Astrocyte of the cerebellum (primary cell): ENCODE measurements at regions not wholly inside any gene's neighbourhood (a gene's known extent, or its start where the extent isn't known, plus 50 kb on each side); places are given as distances from the start of the nearest gene placed in this dataset.

Experiments used
- DNase-seq: peaks from one replicate; pipeline ENCODE4 v3.0.0-alpha.2; 2011; ENCODE audit warnings: low read depth
- H3K4me3 ChIP-seq: 2 replicates; pipeline ENCODE4 v1.5.1; 2011; ENCODE audit warnings: mild to moderate bottlenecking, low read depth, low read length, moderate library complexity
- in situ Hi-C: cut with HindIII; loops from 2 replicates; pipeline ENCODE4 v1.10.0; 2017; ENCODE audit warnings: low sequenced_read_pairs
- TF ChIP-seq, protein P1 (sequence below): IDR thresholded peaks from 2 replicates; pipeline ENCODE4 v1.5.1; 2012; ENCODE audit warnings: low read length, low read depth, moderate library complexity, mild to moderate bottlenecking; ENCODE audit errors: missing control alignments

DNA sequence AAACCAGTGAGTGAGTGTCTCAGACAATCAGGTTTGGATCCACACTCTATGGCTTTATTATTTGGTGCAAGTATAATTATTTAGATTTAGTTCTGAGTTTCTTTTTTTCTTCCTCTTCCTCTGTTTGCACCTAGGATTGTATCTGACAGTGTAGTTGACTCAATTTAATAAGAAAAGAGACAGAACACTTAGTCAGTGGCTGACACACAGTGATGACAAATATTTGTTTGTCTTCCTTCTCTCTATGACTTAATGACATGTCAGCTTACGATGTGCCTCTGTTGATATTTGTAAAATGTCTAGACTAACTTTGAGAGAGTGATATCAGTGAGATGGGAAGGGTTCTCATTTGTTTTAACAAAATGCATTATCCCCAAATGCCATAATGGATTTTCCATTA, 129.5 kb upstream of the SLC10A2 start:
- TF ChIP-seq, protein P1, sequence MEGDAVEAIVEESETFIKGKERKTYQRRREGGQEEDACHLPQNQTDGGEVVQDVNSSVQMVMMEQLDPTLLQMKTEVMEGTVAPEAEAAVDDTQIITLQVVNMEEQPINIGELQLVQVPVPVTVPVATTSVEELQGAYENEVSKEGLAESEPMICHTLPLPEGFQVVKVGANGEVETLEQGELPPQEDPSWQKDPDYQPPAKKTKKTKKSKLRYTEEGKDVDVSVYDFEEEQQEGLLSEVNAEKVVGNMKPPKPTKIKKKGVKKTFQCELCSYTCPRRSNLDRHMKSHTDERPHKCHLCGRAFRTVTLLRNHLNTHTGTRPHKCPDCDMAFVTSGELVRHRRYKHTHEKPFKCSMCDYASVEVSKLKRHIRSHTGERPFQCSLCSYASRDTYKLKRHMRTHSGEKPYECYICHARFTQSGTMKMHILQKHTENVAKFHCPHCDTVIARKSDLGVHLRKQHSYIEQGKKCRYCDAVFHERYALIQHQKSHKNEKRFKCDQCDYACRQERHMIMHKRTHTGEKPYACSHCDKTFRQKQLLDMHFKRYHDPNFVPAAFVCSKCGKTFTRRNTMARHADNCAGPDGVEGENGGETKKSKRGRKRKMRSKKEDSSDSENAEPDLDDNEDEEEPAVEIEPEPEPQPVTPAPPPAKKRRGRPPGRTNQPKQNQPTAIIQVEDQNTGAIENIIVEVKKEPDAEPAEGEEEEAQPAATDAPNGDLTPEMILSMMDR: no peak
- DNase-seq: no peak
- no peak overlapping the region for H3K4me3 ChIP-seq
- in situ Hi-C loops: no loop called here

DNA sequence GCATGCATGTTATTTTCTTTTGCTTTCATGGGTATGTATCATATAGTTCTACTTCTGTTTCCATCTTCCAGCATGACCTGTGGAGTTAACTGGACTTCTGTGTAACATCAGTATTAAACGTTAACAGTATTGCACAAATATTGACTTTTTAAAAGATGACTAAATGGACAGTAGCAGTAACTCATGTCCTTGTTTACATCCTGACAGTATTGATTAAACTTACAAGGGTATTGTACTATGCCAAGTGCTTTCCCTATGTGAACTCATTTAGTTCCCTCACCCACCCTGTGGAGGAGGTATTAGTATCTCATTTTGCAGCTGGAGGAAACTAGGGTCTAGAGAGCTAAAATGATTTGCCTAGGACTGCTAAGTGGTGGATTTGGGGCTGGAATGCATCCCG, 128.7 kb upstream of the SLC10A2 start:
- DNase-seq: no peak
- TF ChIP-seq, protein P1: no peak
- in situ Hi-C loops: no loop called here
- H3K4me3 ChIP-seq: no peak overlapping the region

DNA sequence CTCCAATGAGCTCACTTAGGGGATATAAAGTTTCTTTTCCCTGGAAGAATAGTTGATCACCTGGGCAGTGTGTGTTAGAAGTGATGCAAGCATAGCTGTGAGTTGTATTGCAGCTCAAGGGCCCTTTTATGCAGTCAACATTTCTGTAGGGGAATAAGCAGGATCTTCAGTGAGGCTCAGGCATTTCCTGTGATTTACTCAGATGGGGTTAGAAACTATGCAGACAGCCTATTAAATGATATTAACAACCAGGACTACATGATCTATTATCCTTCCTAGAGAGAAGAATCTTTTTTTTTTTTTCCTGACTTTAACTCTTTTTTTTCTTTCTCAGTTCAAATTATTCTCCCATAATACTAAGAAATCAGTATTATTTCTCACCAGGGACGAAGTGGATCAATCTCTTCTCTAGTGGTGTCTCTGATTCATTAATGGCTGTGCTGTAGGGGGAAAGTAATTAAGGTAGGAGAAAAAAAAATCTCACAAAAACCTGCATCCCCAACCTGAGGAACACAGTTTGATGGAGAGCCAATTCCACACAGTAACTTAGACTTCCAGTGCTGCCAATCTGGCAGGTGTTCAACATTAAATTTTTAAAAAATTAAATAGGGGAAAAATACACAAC, 126.4 kb upstream of the SLC10A2 start:
- no peak overlapping the region for H3K4me3 ChIP-seq
- in situ Hi-C loops: no loop called here
- TF ChIP-seq, protein P1: no peak
- no peak for DNase-seq

DNA sequence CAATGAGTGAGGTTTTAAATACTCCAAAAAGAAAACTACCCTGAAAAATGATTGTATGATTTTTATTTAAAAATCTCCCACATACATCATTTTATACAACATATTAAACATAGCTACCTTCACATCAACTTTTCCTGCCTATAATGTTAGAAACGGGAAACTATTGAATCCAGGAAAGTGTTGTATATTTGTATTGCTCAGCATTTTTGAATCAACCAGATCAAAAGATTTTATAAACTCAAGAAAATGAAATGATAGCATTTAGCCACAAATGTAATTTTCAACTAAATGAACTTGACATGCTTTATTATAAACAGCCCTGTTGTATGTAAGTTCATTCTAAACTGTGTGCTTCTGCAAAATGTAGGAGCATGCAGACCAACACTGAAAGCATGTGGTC, 124.6 kb upstream of the SLC10A2 start:
- no peak overlapping the region for H3K4me3 ChIP-seq
- DNase-seq: no peak
- in situ Hi-C loops: no loop called here
- TF ChIP-seq, protein P1: no peak

DNA sequence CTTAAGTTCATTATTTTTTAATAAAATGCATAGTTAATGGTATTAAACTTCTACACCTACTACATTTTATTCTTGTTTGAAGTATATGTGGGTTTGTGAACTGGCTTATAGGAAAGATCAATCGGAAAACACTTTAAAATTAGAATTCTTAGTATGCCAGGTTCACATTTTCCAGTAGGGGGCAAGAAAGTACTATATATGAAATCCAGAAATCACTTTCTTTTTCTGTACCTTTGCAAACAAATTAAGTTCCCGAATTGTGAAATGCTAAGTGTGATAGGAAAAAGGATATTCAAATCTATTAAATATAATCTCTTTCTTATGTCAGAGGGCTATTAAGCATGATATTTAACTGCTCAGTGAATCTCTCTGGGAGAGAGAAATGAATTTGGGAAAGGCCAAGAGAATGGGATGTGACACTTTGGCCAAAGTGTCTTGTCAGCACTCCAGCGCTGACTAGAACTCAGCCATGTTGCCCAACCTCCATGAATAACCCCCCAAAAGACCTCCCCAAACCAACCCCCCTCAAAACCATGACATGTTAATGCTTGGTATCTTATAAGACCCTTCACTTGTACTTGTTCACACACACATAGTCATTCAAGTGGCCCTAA, 122.6 kb upstream of the SLC10A2 start:
- H3K4me3 ChIP-seq: no peak overlapping the region
- in situ Hi-C loops: no loop called here
- TF ChIP-seq, protein P1: no peak
- peak; percentile 44 for DNase-seq

DNA sequence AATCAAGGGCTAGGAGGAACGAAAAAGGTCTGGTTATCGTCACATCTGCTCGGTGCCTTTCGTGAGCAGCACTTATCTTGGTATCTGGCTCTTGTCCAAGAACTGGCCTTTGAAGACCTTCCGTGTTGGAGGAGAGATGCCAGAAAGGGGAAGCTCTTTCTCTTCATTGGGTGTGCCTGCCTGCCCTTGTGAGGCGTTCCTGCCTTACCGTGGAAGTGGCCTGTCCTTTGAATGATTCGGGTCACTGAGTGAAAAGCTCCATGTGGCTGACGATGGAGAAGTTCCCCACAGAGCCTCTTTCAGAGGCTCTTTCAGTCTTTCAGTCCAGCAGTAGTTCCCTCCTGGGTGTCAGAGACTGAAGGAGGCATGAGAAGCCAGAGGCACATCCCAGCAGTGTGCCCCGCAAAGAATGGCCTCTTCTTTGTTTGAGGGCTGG, 121.5 kb upstream of the SLC10A2 start:
- DNase-seq: no peak
- TF ChIP-seq, protein P1: no peak
- in situ Hi-C loops: no loop called here
- no peak overlapping the region for H3K4me3 ChIP-seq
